PC-9 (cell line): ENCODE measurements at regions not wholly inside any gene's neighbourhood (a gene's known extent, or its start where the extent isn't known, plus 50 kb on each side); places are given as distances from the start of the nearest gene placed in this dataset.

Experiments used
- BruUV-seq: library from RNA; stranded (reverse); fragments of 400-500 nt; replicated peaks from 2 replicates; lab custom pipeline; 2021; lab: Mats Ljungman, UMichigan
- CTCF ChIA-PET: fragments of 300-600 bp; sonication (Branson Sonifier 250); formaldehyde crosslinking; loops from one replicate; lab custom pipeline; 2022; ENCODE audit warnings: antibody characterized with exemption; lab: Charles Lee
- POLR2A ChIA-PET: fragments of 300-600 bp; sonication (Branson Sonifier 250); formaldehyde crosslinking; loops from one replicate; lab custom pipeline; 2022; ENCODE audit warnings: antibody characterized with exemption; ENCODE audit not compliant: unreplicated experiment; lab: Charles Lee
- DNase-seq, 2 experiments: peaks; one replicate each; pipeline versions ENCODE4 v3.0.0 to v3.0.0-alpha.2; 2015 to 2022; ENCODE audit warnings: mixed read lengths in 1 of 2
- H2AFZ ChIP-seq: fragments of 200-600 bp; sonication (generic); 2 replicates; pipeline ENCODE4 v1.8.1; 2017; ENCODE audit warnings: antibody characterized with exemption
- H3F3A ChIP-seq: fragments of 200-600 bp; sonication (generic); 2 replicates; pipeline ENCODE4 v1.8.1; 2017; ENCODE audit warnings: antibody characterized with exemption, mild to moderate bottlenecking, low read depth; ENCODE audit not compliant: insufficient read depth
- H3K27ac ChIP-seq: fragments of 200-600 bp; sonication (generic); 2 replicates; pipeline ENCODE4 v1.6.1; 2016; ENCODE audit warnings: mixed run types
- H3K27me3 ChIP-seq: fragments of 200-600 bp; sonication (generic); 2 replicates; pipeline ENCODE4 v1.6.1; 2016; ENCODE audit warnings: low read depth, mixed run types; ENCODE audit not compliant: insufficient read depth
- H3K36me3 ChIP-seq: fragments of 200-600 bp; sonication (generic); 2 replicates; pipeline ENCODE4 v1.6.1; 2016; ENCODE audit warnings: low read depth, mixed run types
- H3K4me1 ChIP-seq: fragments of 200-600 bp; sonication (generic); replicated peaks from 2 replicates; pipeline ENCODE4 v1.6.1; 2016; ENCODE audit warnings: mixed run types; ENCODE audit not compliant: insufficient read depth
- H3K4me2 ChIP-seq: fragments of 200-600 bp; sonication (generic); 2 replicates; pipeline ENCODE4 v1.6.1; 2017; ENCODE audit warnings: mixed run types
- H3K4me3 ChIP-seq: fragments of 200-600 bp; sonication (generic); 2 replicates; pipeline ENCODE4 v1.6.1; 2016; ENCODE audit warnings: mixed run types
- H3K79me2 ChIP-seq: fragments of 200-600 bp; sonication (generic); 2 replicates; pipeline ENCODE4 v1.6.1; 2017; ENCODE audit warnings: low read depth, mixed run types
- H3K9me2 ChIP-seq: fragments of 200-600 bp; sonication (generic); 2 replicates; pipeline ENCODE4 v1.8.1; 2017; ENCODE audit warnings: mild to moderate bottlenecking; ENCODE audit not compliant: insufficient read depth
- H3K9me3 ChIP-seq: fragments of 200-600 bp; sonication (generic); 2 replicates; pipeline ENCODE4 v1.8.1; 2016; ENCODE audit warnings: low read depth; ENCODE audit not compliant: insufficient read depth
- H4K20me1 ChIP-seq: fragments of 200-600 bp; sonication (generic); 2 replicates; pipeline ENCODE4 v1.8.1; 2017; ENCODE audit not compliant: insufficient read depth
- CTCF ChIP-seq: fragments of 200-600 bp; sonication (generic); conservative IDR thresholded peaks from 2 replicates; pipeline ENCODE4 v1.6.1; 2017; ENCODE audit warnings: mixed run types, antibody characterized with exemption, mild to moderate bottlenecking, moderate library complexity
- EZH2 ChIP-seq: fragments of 200-600 bp; sonication (generic); IDR thresholded peaks from 2 replicates; pipeline ENCODE4 v1.8.0; 2017; ENCODE audit warnings: antibody characterized with exemption, low read depth
- intact Hi-C: fragments of 100-400 bp; cut with micrococcal nuclease; formaldehyde crosslinking; loops from one replicate; pipeline ENCODE4 v1.10.0; 2022; ENCODE audit not compliant: unreplicated experiment

DNA sequence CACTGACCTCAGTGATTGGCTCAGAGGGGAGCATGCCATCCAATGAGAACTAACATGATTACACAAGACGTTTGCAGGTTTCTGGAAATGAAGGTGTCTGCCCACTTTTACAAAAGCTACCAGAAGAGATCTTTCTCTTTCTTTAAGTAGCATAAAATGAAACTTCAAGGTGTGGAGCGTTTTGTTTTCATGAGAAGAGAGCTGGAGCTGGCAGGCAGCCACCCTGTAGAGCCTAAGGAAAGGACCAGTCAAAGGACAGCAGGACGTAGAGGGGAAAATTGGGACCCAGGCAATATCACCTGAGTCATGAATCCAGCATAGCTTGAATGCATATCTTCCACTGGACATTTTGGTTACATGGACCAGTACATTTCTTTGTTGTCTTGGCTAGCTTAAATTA, 331.0 kb downstream of the EPHA4 start:
- no peaks in the 10 kb centered on the region for H3K4me1 ChIP-seq
- no peaks in the 10 kb centered on the region for H3F3A ChIP-seq
- H3K9me3 ChIP-seq = no peaks in the 10 kb centered on the region
- no peak for TF ChIP-seq CTCF
- TF ChIP-seq EZH2 = no peak
- no TSS peak for BruUV-seq
- H3K79me2 ChIP-seq = no peaks in the 10 kb centered on the region
- no peak overlapping the region for H3K27ac ChIP-seq
- DNase-seq = no peak
- no peak overlapping the region for H3K4me2 ChIP-seq
- no peak overlapping the region for H2AFZ ChIP-seq
- ChIA-PET CTCF (no interaction called here), POLR2A (no interaction called here)
- no peaks in the 10 kb centered on the region for H3K9me2 ChIP-seq
- no peak overlapping the region for H3K4me3 ChIP-seq
- intact Hi-C loops = no loop called here
- no peaks in the 10 kb centered on the region for H4K20me1 ChIP-seq
- H3K36me3 ChIP-seq = no peaks in the 10 kb centered on the region
- H3K27me3 ChIP-seq = no peaks in the 10 kb centered on the region

- BruUV-seq = no TSS peak
- H3K27me3 ChIP-seq = no peaks in the 10 kb centered on the region
- H3K4me1 ChIP-seq = no peaks in the 10 kb centered on the region
- H3K4me3 ChIP-seq = no peak overlapping the region
- H3F3A ChIP-seq = no peaks in the 10 kb centered on the region
- CTCF ChIA-PET = no interaction called here
- H3K9me2 ChIP-seq = no peaks in the 10 kb centered on the region
- no peaks in the 10 kb centered on the region for H3K79me2 ChIP-seq
- no peaks in the 10 kb centered on the region for H3K9me3 ChIP-seq
- H4K20me1 ChIP-seq = no peaks in the 10 kb centered on the region
- no peak overlapping the region for H3K4me2 ChIP-seq
- H3K27ac ChIP-seq = no peak overlapping the region
- TF ChIP-seq CTCF = no peak
- no peak for TF ChIP-seq EZH2
- no peaks in the 10 kb centered on the region for H3K36me3 ChIP-seq
- POLR2A ChIA-PET = no interaction called here
- DNase-seq = no peak
- intact Hi-C loops = no loop called here
- no peak overlapping the region for H2AFZ ChIP-seq
These were observed 328.3 kb downstream of the EPHA4 start for GRCh38 chr2:221243771-221244170.

- no peak overlapping the region for H3K4me2 ChIP-seq
- H3K36me3 ChIP-seq = no peaks in the 10 kb centered on the region
- H3K27ac ChIP-seq = no peak overlapping the region
- H3K27me3 ChIP-seq = no peaks in the 10 kb centered on the region
- no TSS peak for BruUV-seq
- POLR2A ChIA-PET = no interaction called here
- CTCF ChIA-PET = no interaction called here
- no peak for DNase-seq
- no peaks in the 10 kb centered on the region for H3K4me1 ChIP-seq
- intact Hi-C loops = no loop called here
- no peak overlapping the region for H2AFZ ChIP-seq
- no peak for TF ChIP-seq EZH2
- TF ChIP-seq CTCF = no peak
- H3K79me2 ChIP-seq = no peaks in the 10 kb centered on the region
- H4K20me1 ChIP-seq = no peaks in the 10 kb centered on the region
- H3F3A ChIP-seq = no peaks in the 10 kb centered on the region
- no peak overlapping the region for H3K4me3 ChIP-seq
- no peaks in the 10 kb centered on the region for H3K9me3 ChIP-seq
- H3K9me2 ChIP-seq = no peaks in the 10 kb centered on the region
These were observed 327.1 kb downstream of the EPHA4 start for GRCh38 chr2:221245045-221245444.
